KOPT-K1 (cell line): ENCODE measurements at regions not wholly inside any gene's neighbourhood (a gene's known extent, or its start where the extent isn't known, plus 50 kb on each side); places are given as distances from the start of the nearest gene placed in this dataset.

Experiments used
- H3K27ac ChIP-seq: fragments of 200-600 bp; sonication (generic); 2 replicates; pipeline ENCODE4 v1.5.1; 2016; ENCODE audit warnings: antibody characterized with exemption, mild to moderate bottlenecking, low read depth, low read length; ENCODE audit not compliant: poor library complexity, severe bottlenecking
- H3K36me3 ChIP-seq: fragments of 200-600 bp; sonication (generic); 2 replicates; pipeline ENCODE4 v1.5.1; 2017; ENCODE audit warnings: antibody characterized with exemption, mild to moderate bottlenecking, low read length, moderate library complexity; ENCODE audit not compliant: insufficient read depth
- H3K9me3 ChIP-seq: fragments of 200-600 bp; sonication (generic); 2 replicates; pipeline ENCODE4 v1.5.1; 2017; ENCODE audit warnings: antibody characterized with exemption, low read length, mild to moderate bottlenecking; ENCODE audit not compliant: insufficient read depth, poor library complexity, severe bottlenecking

GRCh38 chr22:27164781-27165503, 507.6 kb downstream of the MIAT start:
- no peaks in the 10 kb centered on the region for H3K36me3 ChIP-seq
- no peaks in the 10 kb centered on the region for H3K9me3 ChIP-seq
- no peak overlapping the region for H3K27ac ChIP-seq

GRCh38 chr22:27168681-27169080, 511.3 kb downstream of the MIAT start:
- H3K27ac ChIP-seq = no peak overlapping the region
- H3K36me3 ChIP-seq = no peaks in the 10 kb centered on the region
- H3K9me3 ChIP-seq = no peaks in the 10 kb centered on the region

GRCh38 chr22:27170491-27170890, 513.1 kb downstream of the MIAT start:
- H3K36me3 ChIP-seq = no peaks in the 10 kb centered on the region
- H3K27ac ChIP-seq = no peak overlapping the region
- H3K9me3 ChIP-seq = no peaks in the 10 kb centered on the region

DNA sequence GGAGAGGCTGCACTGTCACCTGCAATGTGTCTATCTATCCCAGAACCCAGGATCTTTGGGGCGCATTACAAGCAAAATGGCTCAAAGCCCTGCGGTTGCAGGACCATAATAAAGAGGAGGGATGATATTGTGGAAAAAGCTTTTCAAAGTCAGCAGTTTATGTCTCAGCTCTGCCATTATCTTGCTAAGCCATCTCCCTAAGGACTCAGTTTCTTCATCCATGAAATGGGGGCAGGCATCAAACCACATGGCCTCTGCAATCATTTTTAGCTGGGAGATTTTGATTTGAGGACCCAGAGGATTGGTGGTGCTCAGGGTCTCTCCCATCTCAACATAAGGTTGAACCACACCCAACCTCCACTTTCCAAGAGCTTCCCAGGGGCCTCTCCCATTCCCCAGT, 513.8 kb downstream of the MIAT start:
- no peak overlapping the region for H3K27ac ChIP-seq
- no peaks in the 10 kb centered on the region for H3K36me3 ChIP-seq

DNA sequence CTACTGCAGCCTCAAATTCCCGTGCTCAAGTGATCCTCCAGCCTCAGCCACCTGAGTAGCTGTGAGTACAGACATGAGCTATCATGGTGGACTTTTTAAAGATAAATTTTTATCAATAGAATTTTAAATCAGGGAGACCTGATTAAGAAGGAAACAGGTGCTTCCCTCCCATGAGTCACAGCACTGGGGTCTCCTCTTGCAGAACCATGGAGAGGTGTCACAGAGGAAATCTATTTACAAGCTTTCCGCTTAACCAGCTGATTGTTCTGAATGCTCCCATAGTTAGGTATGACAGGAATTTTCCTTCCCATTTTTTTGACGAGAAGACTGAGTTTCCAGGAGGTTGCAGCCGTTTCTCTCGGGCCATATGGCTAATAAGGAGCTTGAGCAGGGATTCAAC, 516.1 kb downstream of the MIAT start:
- Histone ChIP-seq H3K9me3 (no peaks in the 10 kb centered on the region), H3K27ac (no peak overlapping the region), H3K36me3 (no peaks in the 10 kb centered on the region)

More for the DNA sequence above, 513.8 kb downstream of the MIAT start:
- no peaks in the 10 kb centered on the region for H3K9me3 ChIP-seq

DNA sequence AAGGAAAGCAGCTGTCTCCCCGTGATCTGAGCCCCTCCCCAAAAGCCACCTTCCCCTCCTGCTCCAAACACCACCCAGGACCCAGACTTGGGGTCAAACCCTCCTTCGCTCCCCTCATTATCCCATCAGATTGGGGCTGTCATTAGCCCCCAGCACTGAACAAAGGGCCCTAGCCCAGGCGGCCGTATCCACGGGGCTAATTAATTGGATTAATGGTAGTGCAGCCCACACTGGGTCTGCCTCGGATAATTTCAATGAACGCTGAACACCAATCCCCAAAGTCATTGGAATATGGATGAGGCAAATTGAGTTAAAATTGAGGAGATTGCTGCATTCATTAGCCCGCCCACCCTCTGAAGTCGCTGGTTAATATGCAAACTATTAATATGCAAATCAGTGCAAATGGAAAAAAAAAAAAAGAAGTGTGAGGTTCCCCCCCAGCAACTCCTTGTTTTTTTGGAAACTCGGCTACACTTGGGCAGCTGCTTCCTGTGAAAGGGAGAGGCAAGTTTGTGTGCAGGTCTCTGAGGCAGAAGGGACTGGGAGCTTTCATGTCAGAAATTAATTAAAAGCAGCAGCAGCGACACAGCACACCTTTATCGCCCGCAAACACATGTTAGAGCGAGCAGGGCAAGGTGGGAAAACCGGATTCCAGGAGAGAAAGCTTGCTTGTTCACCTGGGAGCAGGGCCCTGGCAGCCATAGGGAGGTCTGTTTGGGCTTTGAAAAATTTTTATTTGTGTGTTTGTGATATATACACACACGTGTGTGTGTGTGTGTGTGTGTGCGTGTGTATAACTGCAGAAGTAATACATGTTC, 517.8 kb downstream of the MIAT start:
- H3K27ac ChIP-seq = no peak overlapping the region

GRCh38 chr22:27175974-27176373, 518.6 kb downstream of the MIAT start:
- no peak overlapping the region for H3K27ac ChIP-seq
- H3K36me3 ChIP-seq = no peaks in the 10 kb centered on the region
- H3K9me3 ChIP-seq = no peaks in the 10 kb centered on the region

More for the DNA sequence above, 517.8 kb downstream of the MIAT start:
- H3K36me3 ChIP-seq = no peaks in the 10 kb centered on the region
- H3K9me3 ChIP-seq = no peaks in the 10 kb centered on the region

- no peak overlapping the region for H3K27ac ChIP-seq
- no peaks in the 10 kb centered on the region for H3K36me3 ChIP-seq
- H3K9me3 ChIP-seq = no peaks in the 10 kb centered on the region
These were observed 521.8 kb downstream of the MIAT start for GRCh38 chr22:27179161-27179560.

DNA sequence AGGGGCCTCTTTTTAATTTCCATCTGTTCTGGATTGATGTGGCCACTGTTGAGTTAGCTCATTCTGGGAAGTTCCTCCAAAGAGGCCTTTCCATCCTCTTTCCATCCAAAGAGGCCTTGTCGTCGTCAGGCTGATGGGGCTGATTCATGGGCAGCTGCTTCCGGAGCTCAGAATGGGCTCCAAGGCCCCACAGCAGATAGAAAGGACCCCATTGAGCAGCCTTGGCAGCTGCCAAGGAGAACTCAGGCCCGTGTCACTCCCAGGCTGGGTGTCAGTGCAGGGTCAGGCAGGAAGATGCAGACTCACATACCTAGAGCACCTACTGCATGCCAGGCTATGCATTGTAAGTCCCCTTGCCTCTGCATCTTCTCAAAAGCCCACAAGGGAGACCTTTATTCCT, 524.1 kb downstream of the MIAT start:
- Histone ChIP-seq H3K27ac (no peak overlapping the region), H3K36me3 (no peaks in the 10 kb centered on the region), H3K9me3 (no peaks in the 10 kb centered on the region)

DNA sequence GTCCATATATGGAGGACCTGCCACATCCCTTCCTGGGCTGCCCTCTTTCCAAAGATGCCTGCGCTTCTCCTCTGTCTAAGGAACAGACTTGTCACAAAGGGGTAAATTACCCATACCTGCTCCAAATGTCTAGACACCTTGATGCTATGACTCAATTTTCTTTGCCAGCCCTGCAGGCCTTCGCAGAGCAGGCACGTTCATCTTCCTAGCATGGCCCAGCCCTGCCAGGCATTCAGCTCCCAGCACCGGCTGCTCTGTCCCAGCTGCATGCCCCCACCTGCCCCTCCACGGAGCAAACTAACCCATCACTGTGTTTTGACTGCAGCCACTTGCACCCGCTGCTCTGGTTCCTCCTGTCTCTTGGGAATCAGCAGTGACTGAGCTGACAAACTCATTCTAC, 526.1 kb downstream of the MIAT start:
- Histone ChIP-seq H3K36me3 (no peaks in the 10 kb centered on the region), H3K27ac (no peak overlapping the region), H3K9me3 (no peaks in the 10 kb centered on the region)

DNA sequence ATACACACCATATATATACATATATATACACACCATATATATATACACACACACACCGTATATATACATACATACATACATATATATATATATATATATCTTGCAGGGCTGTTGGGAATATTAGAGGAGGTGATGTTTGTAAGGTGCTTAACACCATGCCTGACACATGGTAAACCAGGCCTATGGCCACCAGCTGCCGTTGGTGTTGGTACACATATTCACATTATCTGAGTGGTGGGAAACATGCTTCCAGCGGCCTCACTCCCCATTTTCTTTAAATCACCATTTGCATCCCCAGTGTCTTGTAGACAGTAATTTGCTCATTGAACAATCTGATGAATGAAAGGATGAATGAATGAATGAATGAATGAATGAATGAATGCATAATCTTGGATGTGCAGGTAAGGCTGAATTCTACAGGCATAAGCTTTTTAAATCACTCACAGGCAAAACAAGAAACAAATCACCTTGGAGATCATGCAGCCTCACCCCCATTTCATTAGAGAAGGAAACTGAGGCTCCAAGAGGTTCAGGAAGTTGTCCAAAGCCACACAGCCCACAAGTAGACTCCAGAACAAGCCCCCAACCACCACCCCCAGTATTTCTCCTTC, 527.8 kb downstream of the MIAT start:
- Histone ChIP-seq H3K9me3 (no peaks in the 10 kb centered on the region), H3K27ac (no peak overlapping the region), H3K36me3 (no peaks in the 10 kb centered on the region)

DNA sequence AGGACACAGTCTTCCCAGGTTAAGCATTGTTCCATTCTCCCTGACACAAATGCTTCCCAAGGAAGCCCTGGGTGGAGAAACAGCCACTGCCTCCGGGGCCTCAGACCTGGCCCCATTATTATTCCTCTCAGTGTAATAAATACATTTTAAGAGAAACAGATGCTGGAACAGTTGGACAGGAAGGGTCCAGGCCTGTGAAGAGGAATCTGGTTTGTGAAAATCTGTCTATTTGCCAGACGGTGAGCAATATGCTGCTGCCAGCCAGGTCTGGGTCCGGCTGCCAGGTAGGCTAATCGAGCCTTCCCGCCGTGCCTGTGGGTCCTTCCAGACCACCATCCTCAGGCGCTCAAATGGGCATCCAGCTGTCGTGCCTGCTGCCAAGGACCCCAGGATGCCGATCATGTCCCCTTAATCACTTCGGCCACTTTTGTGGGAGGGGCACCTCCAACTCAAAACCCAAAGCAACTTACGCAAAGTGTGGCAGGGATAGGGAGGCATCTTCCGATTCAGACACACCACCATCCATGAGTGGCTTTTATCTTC, 528.4 kb downstream of the MIAT start:
- Histone ChIP-seq H3K36me3 (no peaks in the 10 kb centered on the region), H3K27ac (no peak overlapping the region), H3K9me3 (peaks cover under 1% of the 10 kb centered on the region)

- Histone ChIP-seq H3K27ac (no peak overlapping the region), H3K36me3 (no peaks in the 10 kb centered on the region), H3K9me3 (peaks cover 9% of the 10 kb centered on the region)
These were observed 529.3 kb downstream of the MIAT start for GRCh38 chr22:27186643-27187042.

DNA sequence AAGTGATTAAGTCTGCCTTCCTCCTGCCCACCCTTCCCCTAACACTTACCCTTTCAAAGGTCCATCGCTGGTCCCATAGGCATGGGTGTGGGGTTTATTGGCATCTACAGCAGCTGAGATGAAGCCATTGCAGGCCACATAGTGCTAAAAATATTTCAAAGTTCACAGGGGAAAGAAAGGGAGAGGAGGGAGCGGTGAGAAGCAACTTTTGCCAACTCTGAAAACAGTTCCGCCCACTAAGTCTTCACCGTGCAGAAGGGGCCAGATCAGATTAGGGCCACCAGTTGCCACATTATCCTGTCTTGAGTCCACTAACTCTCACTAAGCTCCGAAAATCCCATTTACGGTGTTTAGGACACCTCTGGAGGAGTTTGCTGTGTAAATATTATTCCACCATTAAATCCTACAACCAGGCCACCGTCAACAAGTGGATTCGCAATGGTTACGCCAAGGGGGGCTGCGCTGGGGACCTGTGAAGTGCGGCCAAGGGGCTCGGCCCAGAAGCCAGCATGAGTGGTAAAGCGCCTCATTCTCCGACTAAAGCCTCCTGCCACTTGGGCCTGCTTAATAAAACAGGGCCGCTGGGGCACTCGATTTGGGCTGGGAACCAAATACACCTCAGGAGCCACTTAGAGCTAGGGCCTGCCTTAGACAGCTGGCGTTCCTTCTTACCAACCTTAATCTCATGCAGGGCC, 534.9 kb downstream of the MIAT start:
- Histone ChIP-seq H3K27ac (no peak overlapping the region), H3K9me3 (peaks cover 10% of the 10 kb centered on the region), H3K36me3 (no peaks in the 10 kb centered on the region)

- no peaks in the 10 kb centered on the region for H3K36me3 ChIP-seq
- no peak overlapping the region for H3K27ac ChIP-seq
- peaks cover 10% of the 10 kb centered on the region for H3K9me3 ChIP-seq
These were observed 535.8 kb downstream of the MIAT start for GRCh38 chr22:27193215-27193614.
